Activated CD4-positive, alpha-beta T cell treated with anti-CD3 and anti-CD28 coated beads, Interleukin-2, amount 50 U/mL, for 16 hours (primary cell): ENCODE measurements at regions not wholly inside any gene's neighbourhood (a gene's known extent, or its start where the extent isn't known, plus 50 kb on each side); places are given as distances from the start of the nearest gene placed in this dataset.
"Not testable (repeated sequence)": the region's sequence is repeated elsewhere in the genome, so short reads cannot be mapped to it uniquely, and the experiment has no call there.

Source experiments
- DNase-seq: peaks from one replicate; pipeline ENCODE4 v3.0.0-alpha.2; 2020

GRCh38 chrX:124181515-124181914, 150.9 kb upstream of the TEX13D start:
- DNase-seq: not testable (repeated sequence)

- DNase-seq: no peak
Measured at GRCh38 chrX:124190440-124190839, 142.0 kb upstream of the TEX13D start.

GRCh38 chrX:124194199-124194598, 138.3 kb upstream of the TEX13D start:
- DNase-seq: no peak

GRCh38 chrX:124194901-124195300, 137.6 kb upstream of the TEX13D start:
- no peak for DNase-seq

GRCh38 chrX:124203311-124203710, 129.1 kb upstream of the TEX13D start:
- no peak for DNase-seq

- no peak for DNase-seq
Measured at GRCh38 chrX:124208660-124209059, 123.8 kb upstream of the TEX13D start.

- no peak for DNase-seq
Measured at GRCh38 chrX:124209792-124210576, 122.5 kb upstream of the TEX13D start.

- DNase-seq: peak; percentile 78
Measured at GRCh38 chrX:124211312-124211942, 121.0 kb upstream of the TEX13D start.

GRCh38 chrX:124212622-124213021, 119.8 kb upstream of the TEX13D start:
- peak; percentile 85 for DNase-seq

- DNase-seq: peak; percentile 73
Measured at GRCh38 chrX:124215786-124216185, 116.7 kb upstream of the TEX13D start.

GRCh38 chrX:124216396-124217115, 115.9 kb upstream of the TEX13D start:
- DNase-seq: peak; percentile 38

- DNase-seq: peak; percentile 92
Measured at GRCh38 chrX:124217304-124218251, 114.9 kb upstream of the TEX13D start.

GRCh38 chrX:124223524-124223923, 108.9 kb upstream of the TEX13D start:
- peak; percentile 61 for DNase-seq

- no peak for DNase-seq
Measured at GRCh38 chrX:124224528-124224927, 107.9 kb upstream of the TEX13D start.

- DNase-seq: no peak
Measured at GRCh38 chrX:124226129-124226528, 106.3 kb upstream of the TEX13D start.

- DNase-seq: no peak
Measured at GRCh38 chrX:124228849-124229248, 103.6 kb upstream of the TEX13D start.

- DNase-seq: no peak
Measured at GRCh38 chrX:124229374-124229773, 103.1 kb upstream of the TEX13D start.

GRCh38 chrX:124230655-124231450, 101.6 kb upstream of the TEX13D start:
- no peak for DNase-seq

GRCh38 chrX:124231451-124231759, 101.1 kb upstream of the TEX13D start:
- no peak for DNase-seq

GRCh38 chrX:124232523-124233201, 99.8 kb upstream of the TEX13D start:
- DNase-seq: peak; percentile 85

GRCh38 chrX:124234348-124234747, 98.1 kb upstream of the TEX13D start:
- no peak for DNase-seq
